ENCODE measurements at regions not wholly inside any gene's neighbourhood (a gene's known extent, or its start where the extent isn't known, plus 50 kb on each side); places are given as distances from the start of the nearest gene placed in this dataset.

DNA sequence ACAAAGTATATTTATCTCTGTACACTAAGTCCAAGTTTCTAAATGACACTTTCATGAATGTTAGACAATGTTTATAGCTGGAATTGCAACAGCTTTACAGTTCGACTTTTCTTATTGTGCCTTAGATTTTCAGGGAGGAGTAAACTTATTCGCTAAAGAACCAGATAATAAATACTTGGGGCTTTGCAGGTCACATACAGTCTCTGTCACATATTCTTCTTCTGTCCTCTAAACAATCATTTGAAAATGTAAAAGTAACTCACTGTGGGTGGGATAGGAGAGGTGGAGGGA is 132.6 kb downstream of the SPRY1 start:
- Histone ChIP-seq H3K27me3 (ENCODE audit: control insufficient read depth, extremely low read depth, insufficient read depth, low read length) (no peaks in the 10 kb centered on the region), H3K4me2 (ENCODE audit: control insufficient read depth, extremely low read depth, insufficient read depth, low read depth, low read length) (peak overlapping the region; percentile 42), H3K27ac (ENCODE audit: control insufficient read depth, insufficient read depth, low read length) (no peak overlapping the region), H3K9me3 (ENCODE audit: control insufficient read depth, low read depth, low read length) (no peaks in the 10 kb centered on the region), H3K9ac (ENCODE audit: control insufficient read depth, extremely low read depth, insufficient read depth, low read length) (no peak overlapping the region), H4K20me1 (ENCODE audit: control insufficient read depth, extremely low read depth, insufficient read depth, low read length) (no peaks in the 10 kb centered on the region), H2AFZ (ENCODE audit: control insufficient read depth, low read length) (peak overlapping the region; percentile 49), H3K4me1 (ENCODE audit: control insufficient read depth, extremely low read depth, insufficient read depth, low read length) (peaks cover 14% of the 10 kb centered on the region), H3K36me3 (ENCODE audit: control insufficient read depth in 2 of 2, extremely low read depth in 1 of 2, insufficient read depth in 2 of 2, low read length in 2 of 2) (no peaks in the 10 kb centered on the region), H3K79me2 (ENCODE audit: control insufficient read depth, insufficient read depth, low read length) (no peaks in the 10 kb centered on the region), H3K9me1 (ENCODE audit: control insufficient read depth, extremely low read depth, insufficient read depth, low read length) (no peaks in the 10 kb centered on the region), H3K4me3 (ENCODE audit: control insufficient read depth in 2 of 3, extremely low read depth in 1 of 3, insufficient read depth in 2 of 3, low read depth in 1 of 3, low read length in 3 of 3) (no peak overlapping the region)
- TF ChIP-seq, protein P1, sequence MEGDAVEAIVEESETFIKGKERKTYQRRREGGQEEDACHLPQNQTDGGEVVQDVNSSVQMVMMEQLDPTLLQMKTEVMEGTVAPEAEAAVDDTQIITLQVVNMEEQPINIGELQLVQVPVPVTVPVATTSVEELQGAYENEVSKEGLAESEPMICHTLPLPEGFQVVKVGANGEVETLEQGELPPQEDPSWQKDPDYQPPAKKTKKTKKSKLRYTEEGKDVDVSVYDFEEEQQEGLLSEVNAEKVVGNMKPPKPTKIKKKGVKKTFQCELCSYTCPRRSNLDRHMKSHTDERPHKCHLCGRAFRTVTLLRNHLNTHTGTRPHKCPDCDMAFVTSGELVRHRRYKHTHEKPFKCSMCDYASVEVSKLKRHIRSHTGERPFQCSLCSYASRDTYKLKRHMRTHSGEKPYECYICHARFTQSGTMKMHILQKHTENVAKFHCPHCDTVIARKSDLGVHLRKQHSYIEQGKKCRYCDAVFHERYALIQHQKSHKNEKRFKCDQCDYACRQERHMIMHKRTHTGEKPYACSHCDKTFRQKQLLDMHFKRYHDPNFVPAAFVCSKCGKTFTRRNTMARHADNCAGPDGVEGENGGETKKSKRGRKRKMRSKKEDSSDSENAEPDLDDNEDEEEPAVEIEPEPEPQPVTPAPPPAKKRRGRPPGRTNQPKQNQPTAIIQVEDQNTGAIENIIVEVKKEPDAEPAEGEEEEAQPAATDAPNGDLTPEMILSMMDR (optimal IDR thresholded peaks at IDR 0.05 in 1 of 3, IDR thresholded peaks at IDR 0.05 in 1 of 3, conservative IDR thresholded peaks at IDR 0.05 in 1 of 3; ENCODE audit: extremely low read depth in 1 of 3, insufficient read depth in 2 of 3, low read length in 3 of 3) = no peak
- TF ChIP-seq EZH2 (IDR thresholded peaks at IDR 0.05; ENCODE audit: low read length) = no peak
- FAIRE-seq = no peak
- DNase-seq (ENCODE audit: low read depth, low spot score) = no peak
- dilution Hi-C loops (cut with MboI; ENCODE audit: extremely low pct_ligation_motif_present, low sequenced_read_pairs) = no loop called here

DNA sequence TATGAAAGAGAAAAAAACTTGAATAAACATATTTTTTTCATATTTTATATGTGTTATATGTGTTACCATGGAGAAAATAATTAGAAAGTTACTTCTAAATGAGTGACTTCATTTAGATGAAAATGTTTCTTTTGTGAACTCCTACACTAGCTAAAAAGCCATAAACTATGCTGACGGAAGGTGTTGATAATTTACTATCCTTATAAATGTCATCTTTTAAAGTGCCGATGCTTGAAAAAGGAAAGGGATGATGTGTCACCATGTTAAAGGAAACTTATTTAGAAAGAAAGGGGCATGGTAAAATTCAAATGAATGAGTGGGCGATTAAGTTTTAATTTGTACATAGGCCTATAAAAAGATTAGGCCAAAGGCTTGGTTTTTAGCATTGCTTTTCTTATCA is 133.8 kb downstream of the SPRY1 start:
- H3K4me2 ChIP-seq (ENCODE audit: control insufficient read depth, extremely low read depth, insufficient read depth, low read depth, low read length) = no peak overlapping the region
- H4K20me1 ChIP-seq (ENCODE audit: control insufficient read depth, extremely low read depth, insufficient read depth, low read length) = no peaks in the 10 kb centered on the region
- no peak overlapping the region for H2AFZ ChIP-seq (ENCODE audit: control insufficient read depth, low read length)
- H3K27ac ChIP-seq (ENCODE audit: control insufficient read depth, insufficient read depth, low read length) = no peak overlapping the region
- H3K79me2 ChIP-seq (ENCODE audit: control insufficient read depth, insufficient read depth, low read length) = no peaks in the 10 kb centered on the region
- H3K4me1 ChIP-seq (ENCODE audit: control insufficient read depth, extremely low read depth, insufficient read depth, low read length) = peaks cover 14% of the 10 kb centered on the region
- no peaks in the 10 kb centered on the region for H3K9me3 ChIP-seq (ENCODE audit: control insufficient read depth, low read depth, low read length)
- TF ChIP-seq EZH2 (IDR thresholded peaks at IDR 0.05; ENCODE audit: low read length) = no peak
- TF ChIP-seq, protein P1 (optimal IDR thresholded peaks at IDR 0.05 in 1 of 3, IDR thresholded peaks at IDR 0.05 in 1 of 3, conservative IDR thresholded peaks at IDR 0.05 in 1 of 3; ENCODE audit: extremely low read depth in 1 of 3, insufficient read depth in 2 of 3, low read length in 3 of 3) = no peak
- H3K27me3 ChIP-seq (ENCODE audit: control insufficient read depth, extremely low read depth, insufficient read depth, low read length) = no peaks in the 10 kb centered on the region
- H3K9ac ChIP-seq (ENCODE audit: control insufficient read depth, extremely low read depth, insufficient read depth, low read length) = no peak overlapping the region
- DNase-seq (ENCODE audit: low read depth, low spot score) (no peak), FAIRE-seq (no peak)
- no peaks in the 10 kb centered on the region for H3K9me1 ChIP-seq (ENCODE audit: control insufficient read depth, extremely low read depth, insufficient read depth, low read length)
- no peak overlapping the region for H3K4me3 ChIP-seq (ENCODE audit: control insufficient read depth in 2 of 3, extremely low read depth in 1 of 3, insufficient read depth in 2 of 3, low read depth in 1 of 3, low read length in 3 of 3)
- no peaks in the 10 kb centered on the region for H3K36me3 ChIP-seq (ENCODE audit: control insufficient read depth in 2 of 2, extremely low read depth in 1 of 2, insufficient read depth in 2 of 2, low read length in 2 of 2)
- dilution Hi-C loops (cut with MboI; ENCODE audit: extremely low pct_ligation_motif_present, low sequenced_read_pairs) = no loop called here
